Erythroblast (primary cell): ENCODE measurements at regions not wholly inside any gene's neighbourhood (a gene's known extent, or its start where the extent isn't known, plus 50 kb on each side); places are given as distances from the start of the nearest gene placed in this dataset.

ENCODE experiments used
- GATA1 ChIP-seq: IDR thresholded peaks from 2 replicates; pipeline ENCODE4 v1.6.1; 2011; ENCODE audit warnings: low read depth, mild to moderate bottlenecking, control low read depth, low read length, moderate library complexity
- POLR2A ChIP-seq: IDR thresholded peaks from 2 replicates; pipeline ENCODE4 v1.6.1; 2011; ENCODE audit warnings: mild to moderate bottlenecking, low read length

DNA sequence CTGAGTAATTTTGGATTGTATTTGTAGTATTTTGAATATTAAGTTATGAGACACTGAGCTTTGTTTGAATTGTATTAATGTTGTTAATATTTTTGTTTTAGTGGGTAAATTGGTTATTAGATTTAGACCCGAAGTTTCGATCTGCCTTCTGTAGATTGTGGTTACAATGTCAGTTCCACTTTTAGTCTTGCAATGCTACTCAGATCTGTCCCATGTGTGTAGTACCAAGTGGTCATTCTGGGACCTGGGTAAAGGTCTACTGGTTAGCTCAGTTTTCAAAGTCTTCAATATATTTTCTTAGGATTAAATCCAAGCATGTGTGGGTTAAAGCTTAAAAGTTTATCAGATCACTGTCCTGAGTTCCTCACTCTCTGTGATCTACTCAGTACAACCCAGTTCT, 346.5 kb upstream of the PROX1 start:
- TF ChIP-seq POLR2A: no peak
- TF ChIP-seq GATA1: no peak
